CD4-positive, alpha-beta T cell treated with Interleukin-4 for 4 hours (primary cell): ENCODE measurements at regions not wholly inside any gene's neighbourhood (a gene's known extent, or its start where the extent isn't known, plus 50 kb on each side); places are given as distances from the start of the nearest gene placed in this dataset.

Experiments used
- DNase-seq: peaks from one replicate; pipeline ENCODE4 v3.0.0-alpha.2; 2020

- DNase-seq, result no peak
These were observed 687.4 kb downstream of the EPM2A start for GRCh38 chr6:145047891-145048290.

GRCh38 chr6:145051661-145052060, 683.7 kb downstream of the EPM2A start:
- no peak for DNase-seq

- no peak for DNase-seq
These were observed 679.8 kb downstream of the EPM2A start for GRCh38 chr6:145055567-145055966.

- DNase-seq, result no peak
These were observed 674.6 kb downstream of the EPM2A start for GRCh38 chr6:145060714-145061113.

- DNase-seq, result no peak
These were observed 672.2 kb downstream of the EPM2A start for GRCh38 chr6:145063091-145063490.

GRCh38 chr6:145067430-145067829, 667.9 kb downstream of the EPM2A start:
- no peak for DNase-seq

- no peak for DNase-seq
These were observed 666.7 kb downstream of the EPM2A start for GRCh38 chr6:145068577-145068976.

- DNase-seq, result no peak
These were observed 665.4 kb downstream of the EPM2A start for GRCh38 chr6:145069966-145070365.

- DNase-seq, result no peak
These were observed 664.5 kb downstream of the EPM2A start for GRCh38 chr6:145070791-145071190.

GRCh38 chr6:145071836-145072235, 663.5 kb downstream of the EPM2A start:
- DNase-seq, result no peak

GRCh38 chr6:145073811-145074210, 661.5 kb downstream of the EPM2A start:
- DNase-seq, result no peak

GRCh38 chr6:145074805-145075204, 660.5 kb downstream of the EPM2A start:
- DNase-seq, result no peak

GRCh38 chr6:145075425-145075824, 659.9 kb downstream of the EPM2A start:
- DNase-seq, result no peak

- DNase-seq, result no peak
These were observed 659.0 kb downstream of the EPM2A start for GRCh38 chr6:145076115-145076841.

- no peak for DNase-seq
These were observed 657.9 kb downstream of the EPM2A start for GRCh38 chr6:145077382-145077781.

- DNase-seq, result no peak
These were observed 654.7 kb downstream of the EPM2A start for GRCh38 chr6:145080651-145081050.

GRCh38 chr6:145081677-145082076, 653.6 kb downstream of the EPM2A start:
- DNase-seq, result no peak

- no peak for DNase-seq
These were observed 653.0 kb downstream of the EPM2A start for GRCh38 chr6:145082359-145082758.

GRCh38 chr6:145086197-145086596, 649.1 kb downstream of the EPM2A start:
- no peak for DNase-seq

GRCh38 chr6:145087034-145087433, 648.3 kb downstream of the EPM2A start:
- no peak for DNase-seq

- DNase-seq, result no peak
These were observed 644.3 kb downstream of the EPM2A start for GRCh38 chr6:145090801-145091585.

GRCh38 chr6:145091586-145092142, 643.7 kb downstream of the EPM2A start:
- no peak for DNase-seq

- no peak for DNase-seq
These were observed 642.8 kb downstream of the EPM2A start for GRCh38 chr6:145092554-145092953.

GRCh38 chr6:145093226-145093625, 642.1 kb downstream of the EPM2A start:
- DNase-seq, result no peak
